H1 (cell line): ENCODE measurements at regions not wholly inside any gene's neighbourhood (a gene's known extent, or its start where the extent isn't known, plus 50 kb on each side); places are given as distances from the start of the nearest gene placed in this dataset.

Experiments
- CTCF ChIA-PET: fragments of 300-600 bp; sonication (Branson Sonifier 250); formaldehyde crosslinking; loops from one replicate; lab custom pipeline; 2021; ENCODE audit not compliant: partially characterized antibody; lab: Charles Lee
- POLR2A ChIA-PET: fragments of 300-600 bp; sonication (Branson Sonifier 250); formaldehyde crosslinking; loops from one replicate; lab custom pipeline; 2021; ENCODE audit warnings: inconsistent platforms; ENCODE audit not compliant: partially characterized antibody; lab: Charles Lee
- DNase-seq, 2 experiments: peaks; one replicate each; pipeline versions ENCODE4 v3.0.0 to v3.0.0-alpha.2; 2010 to 2022; ENCODE audit warnings: low spot score in 2 of 2, low read depth in 1 of 2, mixed read lengths in 1 of 2
- FAIRE-seq: peaks from 2 replicates; lab custom pipeline; 2011; peaks lifted over from hg19 to GRCh38; lab: Jason Lieb, UNC
- H2AFZ ChIP-seq: 2 replicates; pipeline ENCODE4 v1.8.1; 2012; ENCODE audit warnings: low read length, inconsistent platforms
- H2AK5ac ChIP-seq: 2 replicates; pipeline ENCODE4 v1.6.1; 2013; ENCODE audit warnings: low read depth, low read length
- H2BK120ac ChIP-seq: replicated peaks from 2 replicates; pipeline ENCODE3; 2013; ENCODE audit warnings: low read depth, low read length, inconsistent platforms
- H2BK12ac ChIP-seq: 2 replicates; pipeline ENCODE4 v1.6.1; 2013; ENCODE audit warnings: low read depth, low read length
- H2BK15ac ChIP-seq: 2 replicates; pipeline ENCODE4 v1.6.1; 2013; ENCODE audit warnings: low read length
- H2BK20ac ChIP-seq: 2 replicates; pipeline ENCODE4 v1.6.1; 2013; ENCODE audit warnings: low read length
- H2BK5ac ChIP-seq: 2 replicates; pipeline ENCODE4 v1.6.1; 2013; ENCODE audit warnings: low read depth, low read length
- H3K14ac ChIP-seq: 2 replicates; pipeline ENCODE4 v1.6.1; 2013; ENCODE audit warnings: inconsistent platforms; ENCODE audit not compliant: insufficient read length
- H3K18ac ChIP-seq: 2 replicates; pipeline ENCODE4 v1.6.1; 2013; ENCODE audit warnings: low read length; ENCODE audit errors: extremely low read depth
- H3K23ac ChIP-seq: 2 replicates; pipeline ENCODE4 v1.6.1; 2013; ENCODE audit warnings: inconsistent platforms; ENCODE audit not compliant: insufficient read length
- H3K23me2 ChIP-seq: 2 replicates; pipeline ENCODE4 v1.6.1; 2013; ENCODE audit warnings: low read depth, low read length
- H3K27ac ChIP-seq: 2 replicates; pipeline ENCODE4 v1.6.1; 2011; ENCODE audit warnings: low read depth, low read length, inconsistent platforms
- H3K27me3 ChIP-seq, 4 experiments: replicated peaks in 1 of 4; 1 replicate in 1 of 4; 2 replicates in 3 of 4; pipeline versions ENCODE4 v1.6.1 to v1.8.1; 2011 to 2013; ENCODE audit warnings: low read length in 3 of 4, mild to moderate bottlenecking in 3 of 4, inconsistent platforms in 2 of 4, mixed read lengths in 2 of 4, moderate library complexity in 1 of 4; ENCODE audit not compliant: control insufficient read depth in 3 of 4, insufficient read depth in 3 of 4; ENCODE audit errors: extremely low read depth in 1 of 4
- H3K36me3 ChIP-seq, 4 experiments: 2 replicates each; pipeline versions ENCODE4 v1.6.1 to v1.8.1; 2011 to 2013; ENCODE audit warnings: mild to moderate bottlenecking in 4 of 4, low read length in 3 of 4, moderate library complexity in 2 of 4, control low read depth in 1 of 4, inconsistent platforms in 1 of 4; ENCODE audit not compliant: insufficient read depth in 4 of 4, control insufficient read depth in 2 of 4
- H3K4ac ChIP-seq: replicated peaks from 2 replicates; pipeline ENCODE3; 2013; ENCODE audit warnings: low read length, low read depth, mixed read lengths, inconsistent platforms; ENCODE audit not compliant: insufficient read length
- H3K4me1 ChIP-seq, 4 experiments: replicated peaks in 1 of 4; 1 replicate in 1 of 4; 2 replicates in 3 of 4; pipeline versions ENCODE4 v1.6.1 to v1.8.1; 2011 to 2013; ENCODE audit warnings: low read length in 3 of 4, inconsistent platforms in 2 of 4, mixed read lengths in 1 of 4; ENCODE audit not compliant: insufficient read depth in 4 of 4, control insufficient read depth in 3 of 4
- H3K4me2 ChIP-seq, 2 experiments: 2 replicates each; pipeline versions ENCODE4 v1.6.1 to v1.8.1; 2011 to 2013; ENCODE audit warnings: low read depth in 2 of 2, low read length in 2 of 2, control low read depth in 1 of 2, inconsistent platforms in 1 of 2, mild to moderate bottlenecking in 1 of 2; ENCODE audit not compliant: insufficient read depth in 1 of 2
- H3K4me3 ChIP-seq, 4 experiments: fragments of 200-600, 300-600 bp in 1 of 4; sonication (generic), shearing (Covaris generic), sonication (Bioruptor Twin) in 1 of 4; 2 replicates each; pipeline versions ENCODE4 v1.5.1 to v1.8.1; 2011 to 2016; ENCODE audit warnings: low read length in 4 of 4, low read depth in 3 of 4, control low read depth in 2 of 4, inconsistent platforms in 2 of 4, mild to moderate bottlenecking in 2 of 4, mixed read lengths in 1 of 4, moderate library complexity in 1 of 4; ENCODE audit not compliant: insufficient read depth in 2 of 4; ENCODE audit errors: extremely low read depth in 1 of 4
- H3K56ac ChIP-seq: replicated peaks from 2 replicates; pipeline ENCODE3; 2013; ENCODE audit warnings: low read depth, mild to moderate bottlenecking, mixed read lengths, low read length, inconsistent platforms; ENCODE audit not compliant: insufficient read length
- H3K79me1 ChIP-seq: 2 replicates; pipeline ENCODE4 v1.6.1; 2013; ENCODE audit warnings: low read depth, low read length, control low read depth
- H3K79me2 ChIP-seq, 2 experiments: 2 replicates each; pipeline versions ENCODE4 v1.6.1 to v1.8.1; 2012 to 2013; ENCODE audit warnings: low read length in 2 of 2, mild to moderate bottlenecking in 2 of 2, inconsistent platforms in 1 of 2; ENCODE audit not compliant: insufficient read depth in 2 of 2, control insufficient read depth in 1 of 2
- H3K9ac ChIP-seq, 4 experiments: replicated peaks in 1 of 4; 1 replicate in 1 of 4; 2 replicates in 3 of 4; pipeline versions ENCODE4 v1.6.1 to v1.8.1; 2011 to 2013; ENCODE audit warnings: low read depth in 3 of 4, low read length in 3 of 4, control low read depth in 2 of 4, mild to moderate bottlenecking in 2 of 4, moderate library complexity in 2 of 4, inconsistent platforms in 1 of 4; ENCODE audit errors: extremely low read depth in 1 of 4
- H3K9me3 ChIP-seq, 2 experiments: 2 replicates each; pipeline versions ENCODE4 v1.6.1 to v1.8.1; 2012 to 2013; ENCODE audit warnings: mild to moderate bottlenecking in 2 of 2, moderate library complexity in 2 of 2, control low read depth in 1 of 2, inconsistent platforms in 1 of 2, low read depth in 1 of 2, low read length in 1 of 2, mixed read lengths in 1 of 2; ENCODE audit not compliant: insufficient read depth in 2 of 2
- H4K20me1 ChIP-seq, 2 experiments: replicated peaks in 1 of 2; 2 replicates each; pipeline versions ENCODE3 to v1.8.1; 2011 to 2013; ENCODE audit warnings: inconsistent platforms in 2 of 2, low read length in 2 of 2, mild to moderate bottlenecking in 1 of 2; ENCODE audit not compliant: insufficient read depth in 2 of 2, control insufficient read depth in 1 of 2
- H4K5ac ChIP-seq: 2 replicates; pipeline ENCODE4 v1.6.1; 2013; ENCODE audit warnings: low read length, low read depth, mixed read lengths, inconsistent platforms; ENCODE audit not compliant: insufficient read length
- H4K8ac ChIP-seq: 2 replicates; pipeline ENCODE4 v1.8.0; 2013; ENCODE audit warnings: mild to moderate bottlenecking, moderate library complexity, low read length, inconsistent platforms; ENCODE audit not compliant: insufficient read depth; ENCODE audit errors: extremely low read depth
- H4K91ac ChIP-seq: replicated peaks from 2 replicates; pipeline ENCODE3; 2013; ENCODE audit warnings: low read length, mixed read lengths, inconsistent platforms; ENCODE audit not compliant: insufficient read length
- ATF3 ChIP-seq: IDR thresholded peaks from 2 replicates; pipeline ENCODE4 v1.6.1; 2011; ENCODE audit warnings: low read depth, mild to moderate bottlenecking, low read length; ENCODE audit not compliant: insufficient read depth
- BRCA1 ChIP-seq: IDR thresholded peaks from 2 replicates; pipeline ENCODE4 v1.6.1; 2012; ENCODE audit warnings: low read depth, low read length, improper control_type of control experiment
- CEBPB ChIP-seq: IDR thresholded peaks from 2 replicates; pipeline ENCODE4 v1.6.1; 2012; ENCODE audit warnings: low read depth, low read length
- CTBP2 ChIP-seq: IDR thresholded peaks from 2 replicates; pipeline ENCODE4 v1.7.0; 2011; ENCODE audit warnings: borderline replicate concordance, mild to moderate bottlenecking, moderate library complexity, mixed read lengths, low read length; ENCODE audit not compliant: insufficient read depth, insufficient read length
- E2F6 ChIP-seq: IDR thresholded peaks from 2 replicates; pipeline ENCODE4 v1.6.1; 2012; ENCODE audit warnings: inconsistent platforms
- EGR1 ChIP-seq: IDR thresholded peaks from 2 replicates; pipeline ENCODE4 v1.6.1; 2011; ENCODE audit warnings: low read depth, low read length, borderline replicate concordance
- HDAC2 ChIP-seq, 2 experiments: fragments of 300-600 bp in 1 of 2; sonication (generic) in 1 of 2; IDR thresholded peaks; 2 replicates each; pipeline ENCODE4 v1.6.1; 2011 to 2012; ENCODE audit warnings: low read depth in 2 of 2, low read length in 2 of 2, mild to moderate bottlenecking in 2 of 2, moderate library complexity in 2 of 2, borderline replicate concordance in 1 of 2, inconsistent platforms in 1 of 2
- JUND ChIP-seq: IDR thresholded peaks from 2 replicates; pipeline ENCODE4 v1.6.1; 2011; ENCODE audit warnings: mild to moderate bottlenecking, improper control_type of control experiment, low read length
- KDM5A ChIP-seq: fragments of 200-600 bp; IDR thresholded peaks from 2 replicates; pipeline ENCODE4 v1.7.1; 2012; ENCODE audit warnings: mild to moderate bottlenecking, low read length, inconsistent platforms, mixed read lengths
- MAFK ChIP-seq: IDR thresholded peaks from 2 replicates; pipeline ENCODE4 v1.6.1; 2012; ENCODE audit warnings: low read depth, mild to moderate bottlenecking, improper control_type of control experiment, low read length
- SIRT6 ChIP-seq: IDR thresholded peaks from one replicate; pipeline ENCODE4 v1.7.1; 2012; ENCODE audit warnings: low read length, inconsistent platforms
- SUZ12 ChIP-seq: fragments of 200-600 bp; sonication (generic); IDR thresholded peaks from 2 replicates; pipeline ENCODE4 v1.6.1; 2012; ENCODE audit warnings: mild to moderate bottlenecking, inconsistent platforms, low read length, moderate library complexity, mixed read lengths
- TBP ChIP-seq: IDR thresholded peaks from 2 replicates; pipeline ENCODE4 v1.6.1; 2011; ENCODE audit warnings: low read depth, low read length, improper control_type of control experiment
- WGBS, 2 experiments: shearing (Covaris generic) in 1 of 2; methylation state at CpG; one replicate each; pipeline versions ENCODE4 v1.1.6 to v1.1.7; 2013 to 2015; ENCODE audit warnings: low lambda C conversion rate in 2 of 2, mixed read lengths in 2 of 2, inconsistent platforms in 1 of 2, low coverage in 1 of 2, missing lambda C conversion rate in 1 of 2; ENCODE audit not compliant: insufficient replicate concordance in 2 of 2, insufficient coverage in 1 of 2, insufficient read length in 1 of 2; ENCODE audit errors: extremely low coverage in 1 of 2, missing lambda C conversion rate in 1 of 2; 5-methylcytosine and 5-hydroxymethylcytosine counted together

DNA sequence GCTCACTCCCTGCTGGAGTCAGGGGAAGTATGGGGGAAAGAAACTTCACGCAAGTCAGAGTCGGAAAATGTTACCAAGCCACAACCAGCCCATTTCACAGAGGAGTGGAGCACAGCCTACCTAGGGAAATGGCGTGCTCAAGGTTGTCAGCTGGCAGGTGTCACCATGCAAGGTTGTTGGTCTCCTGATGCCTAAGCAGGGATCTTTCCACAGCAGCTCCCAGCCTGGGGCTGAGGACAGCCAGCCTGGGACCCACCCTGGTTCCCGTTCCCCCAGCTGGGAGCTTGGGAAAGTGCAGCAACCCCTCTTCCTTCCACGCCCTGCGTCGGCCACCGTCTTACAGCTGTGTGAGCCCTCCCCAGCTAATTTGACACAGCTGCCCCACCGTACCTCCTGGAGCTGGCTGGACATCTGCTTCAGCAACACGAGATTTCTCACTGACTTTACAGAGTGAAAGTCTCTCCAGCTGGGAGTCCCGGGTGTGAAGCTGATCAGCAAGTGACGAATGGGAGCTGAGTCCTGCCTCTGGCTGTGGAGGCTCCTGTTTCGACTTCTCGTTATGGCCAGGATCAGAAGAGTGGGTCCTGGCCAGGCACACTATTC lies 224.6 kb upstream of the RAB4A start:
- no peak overlapping the region for H2BK15ac ChIP-seq
- H3K4me3 ChIP-seq: no peak overlapping the region
- CTCF ChIA-PET: interaction anchor here (1.6 to 2.1 kb wide), 2 partner anchors 12 to 59 kb away, joined by 3 to 7 read pairs; no protein-coding TSS in a partner anchor
- no peak overlapping the region for H3K23ac ChIP-seq
- no peaks in the 10 kb centered on the region for H3K36me3 ChIP-seq
- no peak overlapping the region for H2BK120ac ChIP-seq
- H3K27me3 ChIP-seq: no peaks in the 10 kb centered on the region; a peak in 1 of 7 replicates
- H4K91ac ChIP-seq: no peak overlapping the region
- H2BK5ac ChIP-seq: no peak overlapping the region
- no peak overlapping the region for H2AK5ac ChIP-seq
- H2BK12ac ChIP-seq: no peak overlapping the region
- no peaks in the 10 kb centered on the region for H3K23me2 ChIP-seq
- no peak overlapping the region for H3K4ac ChIP-seq
- H3K9me3 ChIP-seq: no peaks in the 10 kb centered on the region
- peaks cover 0 to 12% (median 4%) of the 10 kb centered on the region in 4 experiments; a peak in 3 of 7 replicates for H3K4me1 ChIP-seq
- H3K18ac ChIP-seq: no peak overlapping the region
- no peak overlapping the region for H3K14ac ChIP-seq
- no peak for DNase-seq
- no peak overlapping the region for H3K27ac ChIP-seq
- H3K4me2 ChIP-seq: no peak overlapping the region
- H4K8ac ChIP-seq: no peak overlapping the region
- no peak overlapping the region for H3K9ac ChIP-seq
- TF ChIP-seq HDAC2 (IDR thresholded peaks at IDR 0.05; ENCODE audit: borderline replicate concordance in 1 of 2, low read depth in 2 of 2, low read length in 2 of 2) (no peak), BRCA1 (no peak), CTBP2 (no peak), JUND (no peak), TBP (no peak), KDM5A (no peak), MAFK (no peak), CEBPB (no peak), ATF3 (no peak), SIRT6 (no peak), SUZ12 (no peak), E2F6 (no peak), EGR1 (no peak)
- POLR2A ChIA-PET: no interaction called here
- no peaks in the 10 kb centered on the region for H3K79me2 ChIP-seq
- FAIRE-seq: no peak
- no peaks in the 10 kb centered on the region for H3K79me1 ChIP-seq
- WGBS, 2 experiments: 82% methylated on average over 14 of the region's 14 CpGs; no CpG with 5 or more reads in 1 of the 2 experiments
- no peak overlapping the region for H2BK20ac ChIP-seq
- H4K20me1 ChIP-seq: no peaks in the 10 kb centered on the region
- H2AFZ ChIP-seq: no peak overlapping the region
- no peak overlapping the region for H3K56ac ChIP-seq
- H4K5ac ChIP-seq: no peak overlapping the region
